MM.1S (cell line): ENCODE measurements at regions not wholly inside any gene's neighbourhood (a gene's known extent, or its start where the extent isn't known, plus 50 kb on each side); places are given as distances from the start of the nearest gene placed in this dataset.

Experiments used
- DNase-seq: peaks from one replicate; pipeline ENCODE4 v3.0.0-alpha.2; 2015
- H2AFZ ChIP-seq: fragments of 300-600 bp; sonication (generic); 2 replicates; pipeline ENCODE4 v1.6.0; 2016; ENCODE audit warnings: antibody characterized with exemption, low read length
- H3F3A ChIP-seq: fragments of 300-600 bp; sonication (generic); 2 replicates; pipeline ENCODE4 v1.6.1; 2016; ENCODE audit warnings: mild to moderate bottlenecking, antibody characterized with exemption, low read length, moderate library complexity, mixed read lengths; ENCODE audit not compliant: insufficient read depth
- H3K27ac ChIP-seq: fragments of 300-600 bp; sonication (generic); 2 replicates; pipeline ENCODE4 v1.5.1; 2016; ENCODE audit warnings: mild to moderate bottlenecking, low read length
- H3K27me3 ChIP-seq: fragments of 300-600 bp; sonication (generic); replicated peaks from 2 replicates; pipeline ENCODE4 v1.6.0; 2016; ENCODE audit warnings: low read length; ENCODE audit not compliant: insufficient read depth
- H3K36me3 ChIP-seq: fragments of 300-600 bp; sonication (generic); replicated peaks from 2 replicates; pipeline ENCODE4 v1.6.1; 2016; ENCODE audit warnings: mild to moderate bottlenecking, low read length, mixed read lengths; ENCODE audit not compliant: insufficient read depth
- H3K4me1 ChIP-seq: fragments of 300-600 bp; sonication (generic); 2 replicates; pipeline ENCODE4 v1.6.1; 2016; ENCODE audit warnings: low read length, mixed read lengths
- H3K4me2 ChIP-seq: fragments of 300-600 bp; sonication (generic); 2 replicates; pipeline ENCODE4 v1.6.0; 2016; ENCODE audit warnings: low read depth, low read length
- H3K4me3 ChIP-seq: fragments of 300-600 bp; sonication (generic); 2 replicates; pipeline ENCODE4 v1.5.1; 2016; ENCODE audit warnings: low read length, mixed read lengths
- H3K79me2 ChIP-seq: fragments of 300-600 bp; sonication (generic); 2 replicates; pipeline ENCODE4 v1.6.1; 2016; ENCODE audit warnings: mixed run types, low read length, mixed read lengths
- H3K9ac ChIP-seq: fragments of 300-600 bp; sonication (generic); 2 replicates; pipeline ENCODE4 v1.6.1; 2016; ENCODE audit warnings: low read length, mixed read lengths
- H3K9me2 ChIP-seq: fragments of 300-600 bp; sonication (generic); replicated peaks from 2 replicates; pipeline ENCODE4 v1.6.1; 2016; ENCODE audit warnings: mild to moderate bottlenecking, low read length, mixed read lengths; ENCODE audit not compliant: insufficient read depth
- H3K9me3 ChIP-seq: fragments of 300-600 bp; sonication (generic); replicated peaks from 2 replicates; pipeline ENCODE4 v1.6.1; 2016; ENCODE audit warnings: mild to moderate bottlenecking, low read length, mixed read lengths; ENCODE audit not compliant: insufficient read depth
- H4K20me1 ChIP-seq: fragments of 300-600 bp; sonication (generic); 2 replicates; pipeline ENCODE4 v1.6.1; 2016; ENCODE audit warnings: mild to moderate bottlenecking, low read length, moderate library complexity, mixed read lengths; ENCODE audit not compliant: insufficient read depth
- EZH2 ChIP-seq: fragments of 300-600 bp; sonication (generic); optimal IDR thresholded peaks from 2 replicates; pipeline ENCODE3; 2017; ENCODE audit warnings: low read depth, mild to moderate bottlenecking, antibody characterized with exemption, low read length, mixed read lengths
- EZH2phosphoT487 ChIP-seq: fragments of 300-600 bp; sonication (generic); IDR thresholded peaks from 2 replicates; pipeline ENCODE4 v1.6.1; 2018; ENCODE audit warnings: antibody characterized with exemption, low read length
- TF ChIP-seq, protein P1 (sequence below): fragments of 300-600 bp; sonication (generic); IDR thresholded peaks from 2 replicates; pipeline ENCODE4 v1.5.1; 2016; ENCODE audit warnings: antibody characterized with exemption, low read length, mixed read lengths

DNA sequence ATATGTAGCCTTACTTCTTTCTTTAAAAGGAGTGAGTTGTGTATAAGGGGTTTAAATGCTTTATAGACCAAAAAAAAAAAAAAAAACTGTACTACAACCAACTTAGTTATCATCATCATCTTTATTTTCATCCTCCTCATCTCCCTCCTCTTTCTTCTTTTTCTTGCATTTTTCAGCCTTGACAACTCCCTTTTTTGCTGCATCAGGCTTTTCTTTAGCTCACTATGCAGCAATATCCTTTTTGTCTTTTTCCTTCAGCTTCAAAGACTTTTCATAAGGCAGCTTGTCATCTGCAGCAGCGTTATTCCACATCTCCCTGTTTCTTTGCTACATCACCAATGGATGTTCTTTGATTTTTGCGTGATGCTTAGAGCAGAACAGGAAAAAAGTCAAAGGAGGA, 526.0 kb downstream of the ZNF608 start:
- Histone ChIP-seq H3K79me2 (no peaks in the 10 kb centered on the region), H3F3A (no peaks in the 10 kb centered on the region), H3K36me3 (no peaks in the 10 kb centered on the region), H3K4me3 (no peak overlapping the region), H3K9ac (no peak overlapping the region), H3K9me3 (no peaks in the 10 kb centered on the region), H3K9me2 (no peaks in the 10 kb centered on the region), H2AFZ (no peak overlapping the region), H3K27ac (no peak overlapping the region), H3K4me2 (no peak overlapping the region), H3K4me1 (no peaks in the 10 kb centered on the region), H3K27me3 (no peaks in the 10 kb centered on the region), H4K20me1 (no peaks in the 10 kb centered on the region)
- DNase-seq = no peak
- TF ChIP-seq, protein P1, sequence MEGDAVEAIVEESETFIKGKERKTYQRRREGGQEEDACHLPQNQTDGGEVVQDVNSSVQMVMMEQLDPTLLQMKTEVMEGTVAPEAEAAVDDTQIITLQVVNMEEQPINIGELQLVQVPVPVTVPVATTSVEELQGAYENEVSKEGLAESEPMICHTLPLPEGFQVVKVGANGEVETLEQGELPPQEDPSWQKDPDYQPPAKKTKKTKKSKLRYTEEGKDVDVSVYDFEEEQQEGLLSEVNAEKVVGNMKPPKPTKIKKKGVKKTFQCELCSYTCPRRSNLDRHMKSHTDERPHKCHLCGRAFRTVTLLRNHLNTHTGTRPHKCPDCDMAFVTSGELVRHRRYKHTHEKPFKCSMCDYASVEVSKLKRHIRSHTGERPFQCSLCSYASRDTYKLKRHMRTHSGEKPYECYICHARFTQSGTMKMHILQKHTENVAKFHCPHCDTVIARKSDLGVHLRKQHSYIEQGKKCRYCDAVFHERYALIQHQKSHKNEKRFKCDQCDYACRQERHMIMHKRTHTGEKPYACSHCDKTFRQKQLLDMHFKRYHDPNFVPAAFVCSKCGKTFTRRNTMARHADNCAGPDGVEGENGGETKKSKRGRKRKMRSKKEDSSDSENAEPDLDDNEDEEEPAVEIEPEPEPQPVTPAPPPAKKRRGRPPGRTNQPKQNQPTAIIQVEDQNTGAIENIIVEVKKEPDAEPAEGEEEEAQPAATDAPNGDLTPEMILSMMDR = no peak

DNA sequence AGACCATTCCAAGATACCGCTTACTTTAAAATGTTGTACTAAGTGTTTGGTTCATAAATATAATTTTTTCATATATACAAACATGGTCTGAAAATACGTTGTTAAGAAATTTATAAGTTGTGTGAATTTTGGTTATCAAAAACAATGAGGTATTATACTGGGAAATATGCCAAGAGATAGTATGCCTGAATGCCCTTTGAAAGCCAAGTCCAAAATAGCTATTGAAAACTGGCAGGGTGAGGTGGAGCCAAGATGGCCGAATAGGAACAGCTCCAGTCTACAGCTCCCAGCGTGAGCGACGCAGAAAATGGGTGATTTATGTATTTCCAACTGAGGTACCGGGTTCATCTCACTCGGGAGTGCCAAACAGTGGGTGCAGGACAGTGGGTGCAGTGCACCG, 533.5 kb downstream of the ZNF608 start:
- no peaks in the 10 kb centered on the region for H3K9me3 ChIP-seq
- H3K36me3 ChIP-seq = no peaks in the 10 kb centered on the region
- H4K20me1 ChIP-seq = no peaks in the 10 kb centered on the region
- no peak overlapping the region for H3K4me3 ChIP-seq
- no peak for DNase-seq
- H3F3A ChIP-seq = no peaks in the 10 kb centered on the region
- no peak overlapping the region for H3K9ac ChIP-seq
- H3K9me2 ChIP-seq = no peaks in the 10 kb centered on the region
- no peak overlapping the region for H3K27ac ChIP-seq
- TF ChIP-seq EZH2 (no peak), EZH2phosphoT487 (no peak)
- TF ChIP-seq, protein P1 = no peak
- no peaks in the 10 kb centered on the region for H3K79me2 ChIP-seq
- H3K27me3 ChIP-seq = no peaks in the 10 kb centered on the region
- no peaks in the 10 kb centered on the region for H3K4me1 ChIP-seq
- H3K4me2 ChIP-seq = no peak overlapping the region
- no peak overlapping the region for H2AFZ ChIP-seq

DNA sequence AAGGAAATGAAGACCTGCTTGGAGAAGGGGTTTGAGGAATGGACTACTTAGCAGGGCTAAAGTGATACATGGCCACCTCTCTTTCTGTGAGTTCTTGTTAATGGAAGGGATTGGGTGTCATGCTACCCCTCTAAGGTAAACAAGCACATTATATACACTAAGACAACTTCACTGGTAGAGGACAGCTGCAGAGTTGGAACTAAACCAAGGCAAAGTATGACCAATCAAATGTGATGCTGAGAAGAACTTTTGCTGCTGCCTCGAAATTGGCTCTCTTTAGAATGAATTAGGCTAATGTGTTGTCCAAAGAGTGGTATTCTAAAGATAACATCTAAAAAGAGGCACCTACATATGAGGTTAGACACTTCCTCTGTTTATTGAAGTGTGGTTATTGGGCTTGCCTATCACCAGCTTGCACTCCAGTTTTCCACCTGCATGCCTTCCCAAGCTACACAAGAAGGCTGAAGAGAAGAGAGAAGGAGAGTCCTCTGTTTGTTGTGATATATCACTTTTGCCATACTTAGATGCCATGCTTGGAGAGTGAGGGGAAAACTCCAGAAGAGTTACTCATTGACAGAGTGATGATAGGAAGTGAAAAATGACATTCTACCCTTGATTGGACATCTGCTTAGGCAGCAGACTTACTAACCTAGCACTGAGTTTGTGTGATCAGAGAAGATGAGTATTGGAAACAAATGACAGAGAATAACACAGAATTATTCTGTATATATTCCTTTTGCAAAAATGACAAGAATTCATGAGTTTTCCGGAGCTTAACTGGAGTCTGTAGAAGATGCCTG, 536.1 kb downstream of the ZNF608 start:
- Histone ChIP-seq H3K36me3 (no peaks in the 10 kb centered on the region), H3K9me2 (no peaks in the 10 kb centered on the region), H3K9me3 (no peaks in the 10 kb centered on the region), H3F3A (no peaks in the 10 kb centered on the region), H3K4me2 (no peak overlapping the region), H3K9ac (no peak overlapping the region), H3K79me2 (no peaks in the 10 kb centered on the region), H3K4me1 (no peaks in the 10 kb centered on the region), H3K27me3 (no peaks in the 10 kb centered on the region), H4K20me1 (no peaks in the 10 kb centered on the region), H3K27ac (no peak overlapping the region), H2AFZ (no peak overlapping the region), H3K4me3 (no peak overlapping the region)
- TF ChIP-seq, protein P1 = no peak
- no peak for TF ChIP-seq EZH2phosphoT487
- TF ChIP-seq EZH2 = no peak
- no peak for DNase-seq
